GM12892 (cell line): ENCODE measurements at regions not wholly inside any gene's neighbourhood (a gene's known extent, or its start where the extent isn't known, plus 50 kb on each side); places are given as distances from the start of the nearest gene placed in this dataset.

Source experiments
- POLR2A ChIP-seq: IDR thresholded peaks from 2 replicates; pipeline ENCODE4 v1.6.1; 2011; ENCODE audit warnings: low read depth, low read length, control low read depth
- POLR2AphosphoS5 ChIP-seq: IDR thresholded peaks from 2 replicates; pipeline ENCODE4 v1.6.1; 2011; ENCODE audit warnings: low read depth, low read length, control low read depth

DNA sequence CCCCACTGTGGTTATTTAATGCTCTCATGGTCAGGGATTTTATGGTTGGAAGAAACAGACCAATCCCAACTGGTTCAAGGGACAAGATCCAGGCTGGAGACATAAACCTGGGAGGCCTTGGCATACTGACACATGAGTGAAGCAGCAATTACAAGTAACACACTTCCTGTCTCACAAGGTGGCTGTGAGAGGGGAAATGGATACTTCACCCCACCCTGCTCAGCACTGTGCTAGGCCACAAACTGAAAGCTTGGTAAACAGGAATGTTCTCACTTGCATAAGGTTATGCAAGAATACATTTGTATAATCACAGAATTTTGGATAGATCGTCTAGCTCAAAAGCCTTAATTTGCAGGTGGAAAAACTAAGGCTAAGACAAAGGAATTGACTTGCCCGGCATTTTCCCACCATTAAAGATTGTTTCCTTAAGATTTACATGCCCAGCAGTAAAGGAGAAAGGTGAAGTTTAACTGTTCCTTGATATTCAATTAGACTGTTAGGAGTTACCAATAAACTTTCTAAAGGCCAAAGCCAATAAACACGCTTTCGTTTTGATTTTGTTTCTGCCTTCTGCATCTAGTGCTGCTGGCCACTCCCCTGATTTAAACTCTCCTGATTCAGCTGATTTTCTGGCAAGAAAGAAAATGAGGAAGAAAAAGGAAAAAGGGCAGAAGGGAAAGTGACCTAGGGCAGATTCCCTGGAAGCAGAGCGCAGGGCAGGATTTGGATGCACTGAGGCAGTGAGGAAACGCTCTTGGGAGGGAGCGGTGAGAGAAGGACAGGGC is 215.6 kb upstream of the CDH5 start:
- TF ChIP-seq POLR2A (no peak), POLR2AphosphoS5 (no peak)
